ENCODE measurements at regions not wholly inside any gene's neighbourhood (a gene's known extent, or its start where the extent isn't known, plus 50 kb on each side); places are given as distances from the start of the nearest gene placed in this dataset.

DNA sequence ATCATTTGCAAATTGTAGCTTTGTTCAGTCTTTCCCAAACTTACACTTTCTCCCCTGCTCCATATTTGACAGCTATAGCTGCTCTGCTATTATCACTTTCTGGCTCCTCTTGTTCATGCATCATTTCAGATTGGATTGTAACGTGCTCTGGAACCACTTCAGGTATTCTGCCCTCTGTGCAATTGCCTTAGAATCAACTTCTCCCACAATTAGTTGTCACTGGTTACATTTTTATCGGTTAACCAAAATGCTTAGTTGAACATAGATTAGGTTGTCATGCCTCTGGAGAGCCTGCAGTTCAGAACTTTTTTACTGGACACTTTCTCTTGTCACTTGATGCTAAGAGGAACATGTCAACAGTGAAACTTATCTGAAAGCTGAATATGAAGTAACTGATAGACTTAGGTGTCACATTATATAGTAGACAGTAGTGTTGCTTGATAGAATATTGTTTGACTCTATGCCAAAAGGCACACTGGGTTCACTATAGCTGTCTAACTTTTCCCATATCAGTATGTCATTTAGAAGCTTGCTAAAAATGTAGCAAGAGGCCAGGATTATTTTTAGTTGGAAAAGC is 127.7 kb upstream of the PTPRK start:
- FAIRE-seq: no peak
- H3K27me3 ChIP-seq (ENCODE audit: control insufficient read depth, insufficient read depth, low read length): no peaks in the 10 kb centered on the region
- H3K4me3 ChIP-seq (ENCODE audit: low read depth, low read length): no peak overlapping the region
- TF ChIP-seq, protein P1, sequence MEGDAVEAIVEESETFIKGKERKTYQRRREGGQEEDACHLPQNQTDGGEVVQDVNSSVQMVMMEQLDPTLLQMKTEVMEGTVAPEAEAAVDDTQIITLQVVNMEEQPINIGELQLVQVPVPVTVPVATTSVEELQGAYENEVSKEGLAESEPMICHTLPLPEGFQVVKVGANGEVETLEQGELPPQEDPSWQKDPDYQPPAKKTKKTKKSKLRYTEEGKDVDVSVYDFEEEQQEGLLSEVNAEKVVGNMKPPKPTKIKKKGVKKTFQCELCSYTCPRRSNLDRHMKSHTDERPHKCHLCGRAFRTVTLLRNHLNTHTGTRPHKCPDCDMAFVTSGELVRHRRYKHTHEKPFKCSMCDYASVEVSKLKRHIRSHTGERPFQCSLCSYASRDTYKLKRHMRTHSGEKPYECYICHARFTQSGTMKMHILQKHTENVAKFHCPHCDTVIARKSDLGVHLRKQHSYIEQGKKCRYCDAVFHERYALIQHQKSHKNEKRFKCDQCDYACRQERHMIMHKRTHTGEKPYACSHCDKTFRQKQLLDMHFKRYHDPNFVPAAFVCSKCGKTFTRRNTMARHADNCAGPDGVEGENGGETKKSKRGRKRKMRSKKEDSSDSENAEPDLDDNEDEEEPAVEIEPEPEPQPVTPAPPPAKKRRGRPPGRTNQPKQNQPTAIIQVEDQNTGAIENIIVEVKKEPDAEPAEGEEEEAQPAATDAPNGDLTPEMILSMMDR (IDR thresholded peaks at IDR 0.05; ENCODE audit: insufficient read depth, low read length, severe bottlenecking): no peak
- DNase-seq (ENCODE audit: low read depth): no peak
- H3K36me3 ChIP-seq (ENCODE audit: control insufficient read depth, insufficient read depth, low read length): no peaks in the 10 kb centered on the region

DNA sequence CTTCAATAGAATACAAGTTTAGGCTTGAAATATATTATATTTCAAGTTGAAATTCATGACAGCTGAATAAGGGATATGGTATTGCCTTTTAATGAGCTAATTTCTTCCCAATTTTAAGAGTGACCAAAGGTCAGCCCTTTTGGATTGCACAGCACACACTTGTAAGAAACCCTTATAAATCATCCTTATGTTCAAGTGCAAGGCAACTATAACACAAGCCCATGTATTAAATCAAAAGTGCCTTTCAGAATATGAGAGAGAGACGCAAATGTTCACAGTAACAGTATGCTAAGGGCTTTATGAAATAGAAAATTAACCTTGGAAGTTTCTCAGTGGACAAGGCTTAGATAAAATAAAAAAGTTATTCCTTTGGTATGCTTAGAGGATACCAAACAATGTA is 121.7 kb upstream of the PTPRK start:
- DNase-seq (ENCODE audit: low read depth): no peak
- Histone ChIP-seq H3K27me3 (ENCODE audit: control insufficient read depth, insufficient read depth, low read length) (no peaks in the 10 kb centered on the region), H3K4me3 (ENCODE audit: low read depth, low read length) (no peak overlapping the region), H3K36me3 (ENCODE audit: control insufficient read depth, insufficient read depth, low read length) (no peaks in the 10 kb centered on the region)
- TF ChIP-seq, protein P1 (IDR thresholded peaks at IDR 0.05; ENCODE audit: insufficient read depth, low read length, severe bottlenecking): no peak
- FAIRE-seq: no peak

DNA sequence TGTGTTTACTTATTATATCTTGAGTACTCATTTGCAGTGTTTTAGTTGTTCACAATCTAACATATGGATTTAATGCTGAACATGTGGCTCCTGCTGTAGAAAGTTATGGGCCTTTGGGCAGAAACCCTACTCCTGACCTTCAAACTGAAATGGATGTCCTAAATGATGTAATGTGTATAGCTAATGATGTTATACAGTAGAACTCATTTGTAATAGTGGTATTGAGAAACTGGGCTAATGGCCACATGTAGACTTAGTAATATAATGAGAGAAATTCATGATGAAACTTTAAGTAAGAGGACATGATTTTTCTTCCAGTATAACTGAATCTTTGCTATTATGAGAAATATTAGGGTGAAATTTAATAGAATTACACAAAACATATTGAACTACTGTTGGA is 121.3 kb upstream of the PTPRK start:
- FAIRE-seq (no peak), DNase-seq (ENCODE audit: low read depth) (peak; percentile 35)
- TF ChIP-seq, protein P1 (IDR thresholded peaks at IDR 0.05; ENCODE audit: insufficient read depth, low read length, severe bottlenecking): no peak

DNA sequence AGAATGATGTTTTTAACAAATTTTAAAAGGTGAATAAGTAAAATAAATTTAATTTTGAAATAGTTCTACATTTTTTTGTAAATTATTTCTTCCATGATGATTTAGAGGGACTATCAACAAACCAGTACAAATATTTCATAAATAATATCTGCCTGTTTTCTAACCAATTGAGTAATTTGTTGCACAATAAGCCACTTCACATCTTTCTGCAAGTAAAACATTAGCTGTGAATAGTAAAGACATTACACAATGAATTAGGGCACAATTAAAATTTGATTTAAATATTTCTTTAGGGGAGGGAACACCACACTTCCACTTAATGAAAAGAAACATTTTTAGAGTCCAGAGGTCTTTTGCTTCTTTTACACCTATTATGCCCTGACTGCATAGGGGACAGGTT is 118.4 kb upstream of the PTPRK start:
- DNase-seq (ENCODE audit: low read depth) (no peak), FAIRE-seq (no peak)
- Histone ChIP-seq H3K4me3 (ENCODE audit: low read depth, low read length) (no peak overlapping the region), H3K27me3 (ENCODE audit: control insufficient read depth, insufficient read depth, low read length) (no peaks in the 10 kb centered on the region), H3K36me3 (ENCODE audit: control insufficient read depth, insufficient read depth, low read length) (no peaks in the 10 kb centered on the region)
- TF ChIP-seq, protein P1 (IDR thresholded peaks at IDR 0.05; ENCODE audit: insufficient read depth, low read length, severe bottlenecking): no peak

More for the DNA sequence above, 121.3 kb upstream of the PTPRK start:
- H3K4me3 ChIP-seq (ENCODE audit: low read depth, low read length): no peak overlapping the region
- H3K27me3 ChIP-seq (ENCODE audit: control insufficient read depth, insufficient read depth, low read length): no peaks in the 10 kb centered on the region
- H3K36me3 ChIP-seq (ENCODE audit: control insufficient read depth, insufficient read depth, low read length): no peaks in the 10 kb centered on the region

DNA sequence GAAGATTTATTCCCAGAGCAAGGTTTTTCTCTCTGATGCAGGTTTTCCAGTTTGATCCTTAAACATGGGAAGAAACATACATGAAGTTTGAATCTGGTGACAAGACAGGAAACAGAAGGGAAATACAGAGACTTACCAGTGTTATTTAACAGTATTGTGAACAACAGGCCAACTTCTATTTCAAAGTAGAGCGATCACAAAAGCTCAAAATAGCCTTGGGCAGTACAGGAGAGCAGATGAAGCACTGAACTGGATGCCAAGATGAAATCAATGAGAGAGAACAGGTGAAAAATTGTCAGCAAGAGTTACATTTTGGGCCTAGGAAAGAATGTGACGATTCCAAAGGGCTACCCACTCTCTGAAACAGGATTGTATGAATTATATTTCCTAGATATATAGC is 114.8 kb upstream of the PTPRK start:
- Histone ChIP-seq H3K4me3 (ENCODE audit: low read depth, low read length) (no peak overlapping the region), H3K36me3 (ENCODE audit: control insufficient read depth, insufficient read depth, low read length) (no peaks in the 10 kb centered on the region), H3K27me3 (ENCODE audit: control insufficient read depth, insufficient read depth, low read length) (no peaks in the 10 kb centered on the region)
- no peak for FAIRE-seq
- TF ChIP-seq, protein P1 (IDR thresholded peaks at IDR 0.05; ENCODE audit: insufficient read depth, low read length, severe bottlenecking): no peak
- DNase-seq (ENCODE audit: low read depth): no peak

DNA sequence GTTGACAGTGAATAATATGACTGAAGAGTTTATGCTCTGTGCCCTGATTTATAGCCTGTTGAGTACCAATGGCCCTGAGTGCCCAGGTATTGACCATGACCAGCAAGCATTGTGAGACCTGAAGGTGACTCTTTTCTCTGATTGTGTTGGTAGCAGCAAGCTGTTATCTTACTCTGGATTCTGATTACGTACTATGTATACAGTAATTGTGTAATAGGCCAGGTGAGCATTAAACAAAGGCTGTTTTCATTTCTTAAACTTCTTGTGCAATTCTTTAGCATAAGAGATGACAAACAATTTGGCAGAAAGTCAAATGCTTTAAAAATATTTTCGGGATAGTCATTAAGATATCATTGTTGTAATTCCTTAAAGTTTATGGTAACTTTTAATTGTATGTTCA is 111.7 kb upstream of the PTPRK start:
- FAIRE-seq (no peak), DNase-seq (ENCODE audit: low read depth) (peak; percentile 98)
- TF ChIP-seq, protein P1 (IDR thresholded peaks at IDR 0.05; ENCODE audit: insufficient read depth, low read length, severe bottlenecking): no peak
- Histone ChIP-seq H3K27me3 (ENCODE audit: control insufficient read depth, insufficient read depth, low read length) (no peaks in the 10 kb centered on the region), H3K36me3 (ENCODE audit: control insufficient read depth, insufficient read depth, low read length) (no peaks in the 10 kb centered on the region), H3K4me3 (ENCODE audit: low read depth, low read length) (no peak overlapping the region)

Measured in bronchial epithelial cell (primary cell).